Thoracic aorta (tissue), 2 donors: ENCODE measurements at regions not wholly inside any gene's neighbourhood (a gene's known extent, or its start where the extent isn't known, plus 50 kb on each side); places are given as distances from the start of the nearest gene placed in this dataset.
"Not testable (repeated sequence)": the region's sequence is repeated elsewhere in the genome, so short reads cannot be mapped to it uniquely, and the experiment has no call there.

Experiments
- ATAC-seq: fragments of 150-250 bp; one replicate; pipeline ENCODE4 v1.8.0; 2017; ENCODE audit warnings: low read depth; ENCODE audit not compliant: insufficient number of reproducible peaks, low FRiP score
- DNase-seq: peaks from one replicate; pipeline ENCODE4 v3.0.0-alpha.2; 2020; ENCODE audit warnings: low spot score
- H3K27ac ChIP-seq, 2 donors: fragments of 200-600 bp; sonication (generic); 1 replicate in 1 of 2; 2 replicates in 1 of 2; pipeline ENCODE4 v1.5.1; 2016; ENCODE audit warnings: mild to moderate bottlenecking in 2 of 2, moderate library complexity in 2 of 2
- H3K27me3 ChIP-seq: fragments of 200-600 bp; sonication (generic); replicated peaks from 2 replicates; pipeline ENCODE4 v1.6.0; 2016; ENCODE audit warnings: mild to moderate bottlenecking; ENCODE audit not compliant: insufficient read depth
- H3K36me3 ChIP-seq: fragments of 200-600 bp; sonication (generic); one replicate; pipeline ENCODE4 v1.5.1; 2016
- H3K4me1 ChIP-seq, 2 donors: fragments of 200-600 bp; sonication (generic); 1 replicate in 1 of 2; 2 replicates in 1 of 2; pipeline versions ENCODE4 v1.5.1 to v1.6.0; 2016; ENCODE audit warnings: low read depth in 2 of 2, mild to moderate bottlenecking in 1 of 2; ENCODE audit not compliant: control insufficient read depth in 1 of 2
- H3K4me3 ChIP-seq: fragments of 200-600 bp; sonication (generic); 2 replicates; pipeline ENCODE4 v1.5.1; 2016; ENCODE audit warnings: mild to moderate bottlenecking
- H3K9me3 ChIP-seq: fragments of 200-600 bp; sonication (generic); 2 replicates; pipeline ENCODE4 v1.5.1; 2016
- TF ChIP-seq, protein P1 (sequence below): fragments of 200-600 bp; sonication (generic); IDR thresholded peaks from one replicate; pipeline ENCODE4 v1.5.1; 2019; ENCODE audit warnings: antibody characterized with exemption

DNA sequence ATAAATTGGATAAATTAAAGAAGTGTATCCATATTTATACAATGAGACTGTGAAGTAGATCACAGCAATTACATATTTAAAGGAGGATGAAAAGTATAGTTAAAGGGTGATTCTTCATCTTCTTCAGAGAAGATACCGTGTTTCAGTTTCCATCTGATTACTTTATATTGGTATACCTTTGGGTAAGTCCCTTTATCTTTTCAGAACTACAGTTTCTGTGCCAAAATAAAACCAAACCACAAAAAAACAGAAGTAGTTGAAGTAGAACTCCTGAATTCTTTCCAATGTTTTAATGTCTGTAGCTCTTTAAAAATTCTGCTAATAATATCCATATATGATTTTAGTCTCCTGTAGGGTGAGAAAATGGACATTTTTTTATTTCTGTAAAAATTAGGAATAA, 231.2 kb upstream of the LINC00305 start:
- no peaks in the 10 kb centered on the region for H3K27me3 ChIP-seq
- H3K27ac ChIP-seq: no peak overlapping the region
- no peaks in the 10 kb centered on the region for H3K4me1 ChIP-seq
- no peak overlapping the region for H3K4me3 ChIP-seq
- TF ChIP-seq, protein P1, sequence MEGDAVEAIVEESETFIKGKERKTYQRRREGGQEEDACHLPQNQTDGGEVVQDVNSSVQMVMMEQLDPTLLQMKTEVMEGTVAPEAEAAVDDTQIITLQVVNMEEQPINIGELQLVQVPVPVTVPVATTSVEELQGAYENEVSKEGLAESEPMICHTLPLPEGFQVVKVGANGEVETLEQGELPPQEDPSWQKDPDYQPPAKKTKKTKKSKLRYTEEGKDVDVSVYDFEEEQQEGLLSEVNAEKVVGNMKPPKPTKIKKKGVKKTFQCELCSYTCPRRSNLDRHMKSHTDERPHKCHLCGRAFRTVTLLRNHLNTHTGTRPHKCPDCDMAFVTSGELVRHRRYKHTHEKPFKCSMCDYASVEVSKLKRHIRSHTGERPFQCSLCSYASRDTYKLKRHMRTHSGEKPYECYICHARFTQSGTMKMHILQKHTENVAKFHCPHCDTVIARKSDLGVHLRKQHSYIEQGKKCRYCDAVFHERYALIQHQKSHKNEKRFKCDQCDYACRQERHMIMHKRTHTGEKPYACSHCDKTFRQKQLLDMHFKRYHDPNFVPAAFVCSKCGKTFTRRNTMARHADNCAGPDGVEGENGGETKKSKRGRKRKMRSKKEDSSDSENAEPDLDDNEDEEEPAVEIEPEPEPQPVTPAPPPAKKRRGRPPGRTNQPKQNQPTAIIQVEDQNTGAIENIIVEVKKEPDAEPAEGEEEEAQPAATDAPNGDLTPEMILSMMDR: no peak
- H3K36me3 ChIP-seq: no peaks in the 10 kb centered on the region
- H3K9me3 ChIP-seq: no peaks in the 10 kb centered on the region
- ATAC-seq (no peak), DNase-seq (no peak)

DNA sequence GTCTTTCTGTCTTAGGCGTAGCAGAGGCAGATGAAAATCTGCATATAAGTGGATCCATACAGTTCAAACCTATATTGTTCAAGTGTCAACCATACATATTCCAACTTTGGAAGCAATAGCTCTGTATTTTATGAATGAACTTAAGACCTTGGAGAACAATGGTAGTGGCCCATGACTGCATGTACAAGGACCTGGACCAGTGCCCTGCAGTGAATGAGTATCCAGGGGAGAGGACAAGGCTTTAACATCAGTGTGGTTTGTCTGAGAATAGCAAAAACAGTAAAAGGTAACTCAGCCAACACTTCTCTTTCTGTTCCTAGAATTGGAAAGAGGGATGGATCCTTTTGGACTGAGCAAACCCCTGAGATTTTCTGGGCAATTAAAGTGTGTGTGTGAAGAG, 230.8 kb upstream of the LINC00305 start:
- H3K4me1 ChIP-seq: no peaks in the 10 kb centered on the region
- TF ChIP-seq, protein P1: no peak
- H3K9me3 ChIP-seq: no peaks in the 10 kb centered on the region
- DNase-seq (no peak), ATAC-seq (no peak)
- H3K4me3 ChIP-seq: no peak overlapping the region
- H3K36me3 ChIP-seq: no peaks in the 10 kb centered on the region
- no peaks in the 10 kb centered on the region for H3K27me3 ChIP-seq
- no peak overlapping the region for H3K27ac ChIP-seq

DNA sequence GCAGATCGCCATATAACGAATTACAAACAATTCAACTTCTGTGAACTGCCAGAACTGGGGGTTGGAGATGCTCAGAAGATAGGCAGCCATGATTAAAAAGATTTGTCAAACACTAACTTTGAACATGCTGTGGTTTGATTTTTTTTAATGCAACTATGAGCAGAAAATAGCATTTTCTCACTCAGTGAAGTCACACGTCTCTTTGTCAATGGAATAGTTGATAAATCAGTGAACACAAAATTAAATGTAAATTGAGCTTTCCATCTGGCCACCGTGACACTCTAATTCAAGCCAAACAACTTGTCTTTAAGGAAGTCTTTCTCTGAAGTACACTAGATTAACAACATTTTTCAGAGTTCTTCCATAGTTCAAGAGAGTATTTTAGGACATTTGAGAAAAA, 228.6 kb upstream of the LINC00305 start:
- Histone ChIP-seq H3K9me3 (no peaks in the 10 kb centered on the region), H3K4me1 (no peaks in the 10 kb centered on the region), H3K27me3 (no peaks in the 10 kb centered on the region), H3K27ac (no peak overlapping the region), H3K36me3 (no peaks in the 10 kb centered on the region), H3K4me3 (no peak overlapping the region)
- DNase-seq (no peak), ATAC-seq (no peak)
- TF ChIP-seq, protein P1: no peak

DNA sequence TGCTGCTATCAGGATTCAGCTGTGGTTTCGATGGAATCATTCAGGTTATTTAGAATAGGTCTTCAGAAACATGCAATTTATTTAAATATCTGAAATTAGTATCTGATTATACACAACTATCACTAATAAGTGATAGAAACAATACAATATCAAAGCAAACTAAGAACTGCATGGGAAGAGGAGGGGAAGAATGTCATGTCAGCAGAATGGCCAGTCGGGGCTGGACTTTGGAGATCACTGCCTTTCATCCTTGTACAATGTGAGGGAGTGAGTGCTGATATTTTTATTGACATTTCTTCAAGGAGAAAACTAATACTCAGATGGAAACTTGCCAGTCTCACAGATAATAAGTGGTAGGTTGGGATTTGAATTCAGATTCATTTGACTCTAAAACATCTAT, 224.0 kb upstream of the LINC00305 start:
- Histone ChIP-seq H3K27ac (no peak overlapping the region), H3K36me3 (no peaks in the 10 kb centered on the region), H3K4me3 (no peak overlapping the region), H3K4me1 (no peaks in the 10 kb centered on the region), H3K27me3 (no peaks in the 10 kb centered on the region), H3K9me3 (no peaks in the 10 kb centered on the region)
- TF ChIP-seq, protein P1: no peak
- DNase-seq (no peak), ATAC-seq (no peak)

DNA sequence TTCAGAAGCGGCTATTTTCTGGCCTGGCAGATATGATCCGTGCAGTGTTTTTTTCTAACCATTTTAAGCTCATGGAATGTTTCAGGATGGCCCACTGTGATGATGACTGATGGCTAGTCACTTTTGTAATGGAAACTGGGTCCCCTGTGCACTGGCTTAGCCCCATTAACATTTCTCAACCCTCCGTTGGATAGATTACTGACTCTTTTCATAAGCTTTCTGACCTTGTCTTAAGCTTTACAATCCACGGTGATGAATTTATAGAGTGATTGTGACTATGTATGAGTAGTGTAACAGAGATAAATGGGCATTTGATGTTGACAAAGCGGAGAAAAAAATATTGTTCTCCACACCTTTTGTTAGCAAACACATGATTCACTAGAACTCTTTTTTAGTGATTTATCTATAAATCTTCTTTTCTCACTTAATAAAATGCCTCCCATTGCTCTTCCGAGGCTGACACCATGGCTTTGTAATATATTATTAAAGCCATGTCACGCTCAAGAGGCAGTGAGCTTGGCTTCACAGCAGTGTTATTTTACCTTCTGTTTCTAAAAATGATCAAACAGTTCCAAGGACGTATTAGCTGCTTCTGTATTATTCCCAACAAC, 221.0 kb upstream of the LINC00305 start:
- not testable (repeated sequence) for H3K27me3 ChIP-seq, H3K36me3 ChIP-seq, ATAC-seq, H3K9me3 ChIP-seq, DNase-seq, H3K27ac ChIP-seq, H3K4me1 ChIP-seq, H3K4me3 ChIP-seq

DNA sequence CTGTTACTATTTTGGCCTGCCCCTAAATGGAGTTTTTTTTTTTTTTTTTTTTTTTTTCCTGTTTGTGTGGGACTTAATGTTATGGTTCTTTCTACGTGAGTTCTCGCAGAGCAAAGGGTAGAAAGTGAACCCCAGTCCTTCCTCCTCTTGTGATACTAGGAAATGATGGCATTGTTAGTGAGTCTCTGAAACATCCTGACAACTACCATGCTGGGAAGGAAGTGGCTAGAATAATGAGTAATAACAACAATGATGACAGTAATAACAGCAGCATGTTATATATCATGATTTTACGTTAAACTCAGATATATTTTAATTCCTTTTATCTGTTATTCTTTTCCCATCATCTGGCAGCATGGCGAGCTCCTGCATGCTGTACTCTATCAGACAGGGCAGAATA, 216.2 kb upstream of the LINC00305 start:
- no peaks in the 10 kb centered on the region for H3K4me1 ChIP-seq
- H3K27me3 ChIP-seq: no peaks in the 10 kb centered on the region
- no peaks in the 10 kb centered on the region for H3K36me3 ChIP-seq
- H3K9me3 ChIP-seq: no peaks in the 10 kb centered on the region
- TF ChIP-seq, protein P1: no peak
- H3K27ac ChIP-seq: no peak overlapping the region
- H3K4me3 ChIP-seq: no peak overlapping the region
- DNase-seq (no peak), ATAC-seq (no peak)
